ENCODE measurements at regions not wholly inside any gene's neighbourhood (a gene's known extent, or its start where the extent isn't known, plus 50 kb on each side); places are given as distances from the start of the nearest gene placed in this dataset.
A peak's percentile ranks its signal among the peaks of the same experiment; 100 is the strongest.

DNA sequence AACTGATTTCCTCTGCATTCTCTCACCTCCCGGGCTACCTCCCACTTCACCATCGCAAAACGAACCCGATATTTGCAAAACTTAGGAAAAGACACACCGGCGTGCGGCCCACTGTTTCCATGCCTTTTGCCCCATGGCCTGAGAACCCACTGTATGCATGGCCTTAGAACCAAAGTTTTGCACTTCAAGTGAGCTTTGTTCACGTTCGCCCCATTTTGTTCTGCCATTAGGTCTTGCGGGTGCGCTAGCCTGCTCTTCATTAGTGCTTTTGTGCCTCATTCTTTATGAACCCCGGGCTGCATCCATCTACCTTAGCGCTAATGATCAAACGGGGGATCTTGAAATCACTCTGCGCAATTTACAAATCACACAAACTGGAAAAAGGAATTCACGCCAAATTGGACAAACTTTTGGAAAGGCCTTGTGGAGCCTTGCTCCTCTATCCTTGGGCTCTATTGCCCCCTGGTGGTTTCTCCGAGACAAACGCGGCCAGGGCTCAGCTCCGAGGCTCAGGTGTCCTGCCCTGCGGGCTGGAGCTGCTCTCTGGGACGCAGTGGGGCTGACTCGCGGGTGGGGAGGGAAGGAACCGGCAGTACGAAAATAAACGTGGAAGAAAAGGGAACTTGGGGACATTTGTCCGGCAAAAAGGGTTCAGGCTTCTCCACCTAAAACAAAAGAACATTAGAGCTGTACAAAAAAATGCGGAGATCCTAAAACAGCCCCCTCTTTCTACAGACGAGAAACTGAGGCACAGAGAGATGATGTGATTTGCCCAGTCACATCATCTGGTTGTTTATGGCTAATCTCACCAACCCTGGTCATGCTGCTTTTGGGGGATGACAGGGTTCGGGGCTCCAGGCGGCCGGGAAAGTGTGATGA is 300.4 kb upstream of the NFE2L3 start:
- TF ChIP-seq, protein P1, sequence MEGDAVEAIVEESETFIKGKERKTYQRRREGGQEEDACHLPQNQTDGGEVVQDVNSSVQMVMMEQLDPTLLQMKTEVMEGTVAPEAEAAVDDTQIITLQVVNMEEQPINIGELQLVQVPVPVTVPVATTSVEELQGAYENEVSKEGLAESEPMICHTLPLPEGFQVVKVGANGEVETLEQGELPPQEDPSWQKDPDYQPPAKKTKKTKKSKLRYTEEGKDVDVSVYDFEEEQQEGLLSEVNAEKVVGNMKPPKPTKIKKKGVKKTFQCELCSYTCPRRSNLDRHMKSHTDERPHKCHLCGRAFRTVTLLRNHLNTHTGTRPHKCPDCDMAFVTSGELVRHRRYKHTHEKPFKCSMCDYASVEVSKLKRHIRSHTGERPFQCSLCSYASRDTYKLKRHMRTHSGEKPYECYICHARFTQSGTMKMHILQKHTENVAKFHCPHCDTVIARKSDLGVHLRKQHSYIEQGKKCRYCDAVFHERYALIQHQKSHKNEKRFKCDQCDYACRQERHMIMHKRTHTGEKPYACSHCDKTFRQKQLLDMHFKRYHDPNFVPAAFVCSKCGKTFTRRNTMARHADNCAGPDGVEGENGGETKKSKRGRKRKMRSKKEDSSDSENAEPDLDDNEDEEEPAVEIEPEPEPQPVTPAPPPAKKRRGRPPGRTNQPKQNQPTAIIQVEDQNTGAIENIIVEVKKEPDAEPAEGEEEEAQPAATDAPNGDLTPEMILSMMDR (conservative IDR thresholded peaks at IDR 0.05; ENCODE audit: low read depth, low read length) = peak; percentile 92
- H3K4me3 ChIP-seq (ENCODE audit: low read depth, low read length) = no peak overlapping the region
- DNase-seq (ENCODE audit: low read depth) = peak; percentile 94

DNA sequence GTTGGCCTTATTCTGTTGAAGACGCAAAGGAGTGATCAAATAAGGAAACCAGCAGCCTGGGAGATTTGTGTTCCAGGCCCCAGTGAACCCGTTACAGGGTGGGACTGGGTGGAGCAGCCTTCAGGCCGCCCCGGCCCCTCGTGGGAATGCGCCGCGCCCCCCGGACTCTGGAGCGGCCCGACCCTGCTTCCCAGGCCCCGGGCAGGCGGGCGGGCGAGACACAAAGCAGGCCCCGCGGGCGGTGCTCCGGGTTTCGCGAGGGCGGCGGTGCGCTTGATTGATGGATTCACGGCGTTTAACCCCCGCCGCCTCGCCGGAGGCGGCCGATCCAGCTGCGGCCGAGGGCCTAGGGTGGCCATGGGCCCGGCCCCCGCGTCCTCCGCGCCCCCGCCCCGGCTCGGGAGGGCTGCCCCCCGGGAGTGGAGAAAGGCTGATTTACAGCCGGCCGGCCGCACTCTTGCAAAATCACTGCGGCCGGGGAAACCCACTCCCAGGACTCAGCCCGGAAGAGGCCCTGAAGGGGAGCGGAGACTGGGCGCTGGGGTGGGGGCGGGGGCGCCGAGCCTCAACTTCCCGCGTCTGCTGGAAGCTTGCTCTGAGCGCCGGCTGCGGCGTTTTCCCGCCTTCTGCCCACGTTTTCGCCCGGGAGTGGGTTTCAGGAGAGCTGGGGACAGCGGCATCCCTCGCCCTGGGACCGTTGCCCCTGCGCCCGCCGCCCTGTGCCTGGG is 299.6 kb upstream of the NFE2L3 start:
- peak; percentile 74 for DNase-seq (ENCODE audit: low read depth)
- TF ChIP-seq, protein P1 (conservative IDR thresholded peaks at IDR 0.05; ENCODE audit: low read depth, low read length) = no peak
- no peak overlapping the region for H3K4me3 ChIP-seq (ENCODE audit: low read depth, low read length)

DNA sequence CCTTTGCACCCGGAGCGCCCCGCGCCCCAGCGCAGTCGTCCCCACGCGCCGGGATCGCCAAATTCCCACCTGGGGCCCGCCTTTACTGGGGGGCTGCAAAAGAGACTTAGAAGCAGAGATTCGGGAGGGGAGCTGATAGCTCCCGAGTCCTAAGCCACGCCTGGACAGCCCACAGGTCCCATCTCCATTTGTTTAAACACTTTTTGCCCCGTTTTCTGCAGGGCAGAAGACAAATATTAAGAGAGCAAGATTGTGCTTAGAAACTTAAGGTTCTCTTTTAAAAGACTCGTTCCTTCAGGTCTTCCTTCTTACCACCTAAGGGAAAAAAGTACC is 299.1 kb upstream of the NFE2L3 start:
- no peak overlapping the region for H3K4me3 ChIP-seq (ENCODE audit: low read depth, low read length)
- TF ChIP-seq, protein P1 (conservative IDR thresholded peaks at IDR 0.05; ENCODE audit: low read depth, low read length) = no peak

DNA sequence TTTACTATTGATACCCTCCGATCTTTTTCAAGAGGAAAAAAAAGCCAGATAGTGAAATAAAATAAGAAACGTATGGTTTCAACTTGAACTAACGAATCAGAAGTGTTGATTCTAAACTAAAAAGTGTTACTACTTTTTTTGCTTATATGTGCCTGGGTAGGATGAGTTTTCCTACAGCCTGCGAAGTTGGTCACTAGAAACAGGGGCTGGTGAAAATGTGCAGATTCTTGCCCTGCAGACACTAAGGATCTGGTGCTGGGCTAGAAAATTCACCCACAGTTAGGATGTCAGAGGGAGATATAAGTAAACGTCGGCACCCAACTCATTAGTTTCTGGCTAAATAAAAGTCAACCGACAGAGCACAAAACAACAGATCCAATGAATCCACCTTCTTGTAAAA is 298.7 kb upstream of the NFE2L3 start:
- TF ChIP-seq, protein P1 (conservative IDR thresholded peaks at IDR 0.05; ENCODE audit: low read depth, low read length) = no peak
- no peak overlapping the region for H3K4me3 ChIP-seq (ENCODE audit: low read depth, low read length)
- peak; percentile 21 for DNase-seq (ENCODE audit: low read depth)

More for the DNA sequence above, 299.1 kb upstream of the NFE2L3 start:
- peak; percentile 12 for DNase-seq (ENCODE audit: low read depth)

DNA sequence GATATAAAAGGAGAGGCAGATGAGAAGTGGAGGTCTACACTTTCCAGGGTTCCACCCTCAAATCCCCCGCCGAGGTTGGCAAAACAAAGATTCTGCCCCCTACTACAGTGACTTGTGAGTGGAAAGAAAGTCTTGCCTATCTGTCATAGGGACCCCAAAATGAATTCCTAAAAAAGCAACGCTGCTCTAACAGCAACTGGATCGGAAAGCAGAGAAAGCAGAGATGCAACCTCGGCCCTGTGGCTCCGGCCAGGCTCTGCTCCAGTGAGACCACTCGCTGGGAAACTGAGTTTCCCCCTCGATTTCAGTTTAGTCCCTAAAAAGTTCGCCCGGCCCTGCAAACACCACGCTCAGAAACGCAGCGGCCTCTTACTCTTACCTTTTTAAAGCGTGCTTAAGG is 297.9 kb upstream of the NFE2L3 start:
- TF ChIP-seq, protein P1 (conservative IDR thresholded peaks at IDR 0.05; ENCODE audit: low read depth, low read length) = no peak
- DNase-seq (ENCODE audit: low read depth) = peak; percentile 14
- no peak overlapping the region for H3K4me3 ChIP-seq (ENCODE audit: low read depth, low read length)

DNA sequence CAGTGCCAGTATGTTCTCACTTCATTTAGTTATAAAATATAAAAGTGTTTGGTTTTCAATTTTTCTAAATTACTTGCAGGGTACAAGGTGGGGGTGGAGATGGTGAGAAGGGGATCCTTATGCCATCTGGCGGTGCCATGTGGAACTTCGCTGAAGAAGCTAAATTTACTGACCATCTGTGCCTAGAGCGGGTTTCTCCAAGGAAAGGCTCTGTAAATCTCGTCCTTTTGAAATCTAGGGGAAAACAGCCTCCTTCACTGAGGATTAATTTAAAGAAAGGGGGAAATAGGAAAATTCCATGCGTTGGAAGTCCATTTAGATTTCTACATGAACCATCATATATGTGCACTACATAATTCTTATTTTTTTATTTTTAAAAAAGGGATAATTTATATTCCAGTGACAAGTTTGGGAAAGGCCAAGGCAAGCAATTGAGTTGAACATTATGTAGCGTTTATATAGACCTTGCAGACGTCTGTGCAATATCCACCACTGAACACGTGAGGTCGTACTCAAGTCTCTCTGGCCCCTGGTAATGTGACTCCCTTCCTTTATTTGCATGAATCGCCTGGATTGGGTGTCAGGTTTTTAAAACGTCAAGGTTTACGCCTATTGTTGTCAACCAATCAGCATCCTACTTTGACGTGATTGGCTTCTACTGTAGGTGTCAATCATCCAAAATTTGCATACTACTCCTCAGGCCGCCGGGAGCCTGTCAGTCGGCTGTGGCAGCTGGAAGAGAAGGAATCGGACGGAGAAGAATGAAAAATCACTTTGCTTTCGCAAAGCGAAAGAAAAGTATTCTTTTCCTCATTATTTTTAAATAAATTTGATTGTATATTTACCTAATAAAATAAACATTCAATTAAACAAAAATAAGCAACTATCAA is 297.1 kb upstream of the NFE2L3 start:
- H3K4me3 ChIP-seq (ENCODE audit: low read depth, low read length) = peak overlapping the region; percentile 60
- TF ChIP-seq, protein P1 (conservative IDR thresholded peaks at IDR 0.05; ENCODE audit: low read depth, low read length) = peak; percentile 92
- DNase-seq (ENCODE audit: low read depth) = peak; percentile 100

All from choroid plexus epithelial cell (primary cell).